ENCODE measurements at regions not wholly inside any gene's neighbourhood (a gene's known extent, or its start where the extent isn't known, plus 50 kb on each side); places are given as distances from the start of the nearest gene placed in this dataset.

DNA sequence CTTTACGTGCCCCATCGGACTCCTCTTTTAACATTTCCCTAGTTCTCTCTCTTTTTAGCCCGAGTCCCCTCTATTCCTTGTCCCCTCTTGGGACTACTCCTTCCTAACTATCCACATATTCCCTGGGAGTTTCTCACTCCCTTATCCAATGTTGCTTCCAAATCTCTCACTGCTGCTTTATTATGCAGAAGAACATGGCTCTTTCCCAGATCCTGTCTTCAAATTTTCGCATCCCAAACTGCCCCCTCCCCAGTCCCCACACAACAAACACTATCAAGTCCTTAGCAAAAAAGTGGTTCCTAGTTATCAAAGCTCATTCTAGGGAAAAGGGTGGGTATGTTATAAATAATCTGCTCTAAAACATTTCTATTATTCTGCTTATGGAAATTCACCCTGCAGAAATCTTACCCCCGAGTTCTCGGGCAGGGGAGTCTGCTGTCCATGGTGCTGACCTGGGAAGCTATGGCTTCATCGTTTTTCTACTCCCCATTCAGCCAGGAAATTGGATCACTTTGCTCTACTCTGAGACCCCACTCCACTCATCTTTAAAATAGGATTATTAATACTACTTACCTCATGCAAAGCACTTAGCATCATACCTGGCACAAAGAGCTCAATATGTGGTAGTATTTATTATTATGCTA, 393.5 kb downstream of the BUD13 start (continued):
- TF ChIP-seq MED1 (CRISPR knock-in tag; IDR thresholded peaks at IDR 0.05), result 0 out of 2 replicates have a peak, but pooled peaks have one; percentile 45
- no peak for TF ChIP-seq ZFP36 (IDR thresholded peaks at IDR 0.05; ENCODE audit: borderline replicate concordance, low read depth, low read length, partially characterized antibody)
- TF ChIP-seq, protein P1, sequence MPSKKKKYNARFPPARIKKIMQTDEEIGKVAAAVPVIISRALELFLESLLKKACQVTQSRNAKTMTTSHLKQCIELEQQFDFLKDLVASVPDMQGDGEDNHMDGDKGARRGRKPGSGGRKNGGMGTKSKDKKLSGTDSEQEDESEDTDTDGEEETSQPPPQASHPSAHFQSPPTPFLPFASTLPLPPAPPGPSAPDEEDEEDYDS (CRISPR knock-in tag; IDR thresholded peaks at IDR 0.05), result no peak; the same call in 1 of the 2 replicates
- no peak for TF ChIP-seq ARNT2 (CRISPR knock-in tag; IDR thresholded peaks at IDR 0.05; ENCODE audit: low read depth)
- TF ChIP-seq DR1 (CRISPR knock-in tag; IDR thresholded peaks at IDR 0.05), result no peak
- TF ChIP-seq DNMT3B (CRISPR knock-in tag; conservative IDR thresholded peaks at IDR 0.05), result peak; percentile 96; the same call in 1 of the 2 replicates
- TF ChIP-seq NFATC3 (CRISPR knock-in tag; IDR thresholded peaks at IDR 0.05), result no peak
- no peak for TF ChIP-seq ZNF790 (CRISPR knock-in tag; IDR thresholded peaks at IDR 0.05; ENCODE audit: borderline replicate concordance)
- no peak for TF ChIP-seq FOXC1 (CRISPR knock-in tag; IDR thresholded peaks at IDR 0.05; ENCODE audit: borderline replicate concordance)
- TF ChIP-seq, protein P2, sequence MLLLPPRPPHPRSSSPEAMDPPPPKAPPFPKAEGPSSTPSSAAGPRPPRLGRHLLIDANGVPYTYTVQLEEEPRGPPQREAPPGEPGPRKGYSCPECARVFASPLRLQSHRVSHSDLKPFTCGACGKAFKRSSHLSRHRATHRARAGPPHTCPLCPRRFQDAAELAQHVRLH (CRISPR knock-in tag; IDR thresholded peaks at IDR 0.05; ENCODE audit: borderline replicate concordance, low read depth), result peak; percentile 80
- no peak for TF ChIP-seq SKI (IDR thresholded peaks at IDR 0.05; ENCODE audit: partially characterized antibody)
- no peak for TF ChIP-seq ZNF260 (CRISPR knock-in tag; IDR thresholded peaks at IDR 0.05; ENCODE audit: borderline replicate concordance, low read depth)
- no peak for TF ChIP-seq PAF1 (CRISPR knock-in tag; IDR thresholded peaks at IDR 0.05)
- TF ChIP-seq ZFP1 (CRISPR knock-in tag; IDR thresholded peaks at IDR 0.05), result no peak
- TF ChIP-seq, protein P3, sequence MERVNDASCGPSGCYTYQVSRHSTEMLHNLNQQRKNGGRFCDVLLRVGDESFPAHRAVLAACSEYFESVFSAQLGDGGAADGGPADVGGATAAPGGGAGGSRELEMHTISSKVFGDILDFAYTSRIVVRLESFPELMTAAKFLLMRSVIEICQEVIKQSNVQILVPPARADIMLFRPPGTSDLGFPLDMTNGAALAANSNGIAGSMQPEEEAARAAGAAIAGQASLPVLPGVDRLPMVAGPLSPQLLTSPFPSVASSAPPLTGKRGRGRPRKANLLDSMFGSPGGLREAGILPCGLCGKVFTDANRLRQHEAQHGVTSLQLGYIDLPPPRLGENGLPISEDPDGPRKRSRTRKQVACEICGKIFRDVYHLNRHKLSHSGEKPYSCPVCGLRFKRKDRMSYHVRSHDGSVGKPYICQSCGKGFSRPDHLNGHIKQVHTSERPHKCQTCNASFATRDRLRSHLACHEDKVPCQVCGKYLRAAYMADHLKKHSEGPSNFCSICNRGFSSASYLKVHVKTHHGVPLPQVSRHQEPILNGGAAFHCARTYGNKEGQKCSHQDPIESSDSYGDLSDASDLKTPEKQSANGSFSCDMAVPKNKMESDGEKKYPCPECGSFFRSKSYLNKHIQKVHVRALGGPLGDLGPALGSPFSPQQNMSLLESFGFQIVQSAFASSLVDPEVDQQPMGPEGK (CRISPR knock-in tag; IDR thresholded peaks at IDR 0.05), result no peak
- TF ChIP-seq RBM22 (optimal IDR thresholded peaks at IDR 0.05; ENCODE audit: low read length), result no peak
- peak; percentile 63; the same call in 1 of the 2 replicates for TF ChIP-seq MTF1 (CRISPR knock-in tag; IDR thresholded peaks at IDR 0.05)
- TF ChIP-seq, protein P4, sequence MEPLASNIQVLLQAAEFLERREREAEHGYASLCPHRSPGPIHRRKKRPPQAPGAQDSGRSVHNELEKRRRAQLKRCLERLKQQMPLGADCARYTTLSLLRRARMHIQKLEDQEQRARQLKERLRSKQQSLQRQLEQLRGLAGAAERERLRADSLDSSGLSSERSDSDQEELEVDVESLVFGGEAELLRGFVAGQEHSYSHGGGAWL (CRISPR knock-in tag; IDR thresholded peaks at IDR 0.05), result 0 out of 2 replicates have a peak, but pooled peaks have one; percentile 29
- no peak for TF ChIP-seq GABPA (IDR thresholded peaks at IDR 0.05; ENCODE audit: low read depth, low read length)
- TF ChIP-seq GABPA (CRISPR knock-in tag; IDR thresholded peaks at IDR 0.05; ENCODE audit: low read depth), result no peak
- TF ChIP-seq ARID2 (CRISPR knock-in tag; IDR thresholded peaks at IDR 0.05; ENCODE audit: borderline replicate concordance), result no peak
- no peak for TF ChIP-seq HNRNPLL (IDR thresholded peaks at IDR 0.05; ENCODE audit: low read depth, low read length, poor library complexity, severe bottlenecking)
- TF ChIP-seq, protein P5, sequence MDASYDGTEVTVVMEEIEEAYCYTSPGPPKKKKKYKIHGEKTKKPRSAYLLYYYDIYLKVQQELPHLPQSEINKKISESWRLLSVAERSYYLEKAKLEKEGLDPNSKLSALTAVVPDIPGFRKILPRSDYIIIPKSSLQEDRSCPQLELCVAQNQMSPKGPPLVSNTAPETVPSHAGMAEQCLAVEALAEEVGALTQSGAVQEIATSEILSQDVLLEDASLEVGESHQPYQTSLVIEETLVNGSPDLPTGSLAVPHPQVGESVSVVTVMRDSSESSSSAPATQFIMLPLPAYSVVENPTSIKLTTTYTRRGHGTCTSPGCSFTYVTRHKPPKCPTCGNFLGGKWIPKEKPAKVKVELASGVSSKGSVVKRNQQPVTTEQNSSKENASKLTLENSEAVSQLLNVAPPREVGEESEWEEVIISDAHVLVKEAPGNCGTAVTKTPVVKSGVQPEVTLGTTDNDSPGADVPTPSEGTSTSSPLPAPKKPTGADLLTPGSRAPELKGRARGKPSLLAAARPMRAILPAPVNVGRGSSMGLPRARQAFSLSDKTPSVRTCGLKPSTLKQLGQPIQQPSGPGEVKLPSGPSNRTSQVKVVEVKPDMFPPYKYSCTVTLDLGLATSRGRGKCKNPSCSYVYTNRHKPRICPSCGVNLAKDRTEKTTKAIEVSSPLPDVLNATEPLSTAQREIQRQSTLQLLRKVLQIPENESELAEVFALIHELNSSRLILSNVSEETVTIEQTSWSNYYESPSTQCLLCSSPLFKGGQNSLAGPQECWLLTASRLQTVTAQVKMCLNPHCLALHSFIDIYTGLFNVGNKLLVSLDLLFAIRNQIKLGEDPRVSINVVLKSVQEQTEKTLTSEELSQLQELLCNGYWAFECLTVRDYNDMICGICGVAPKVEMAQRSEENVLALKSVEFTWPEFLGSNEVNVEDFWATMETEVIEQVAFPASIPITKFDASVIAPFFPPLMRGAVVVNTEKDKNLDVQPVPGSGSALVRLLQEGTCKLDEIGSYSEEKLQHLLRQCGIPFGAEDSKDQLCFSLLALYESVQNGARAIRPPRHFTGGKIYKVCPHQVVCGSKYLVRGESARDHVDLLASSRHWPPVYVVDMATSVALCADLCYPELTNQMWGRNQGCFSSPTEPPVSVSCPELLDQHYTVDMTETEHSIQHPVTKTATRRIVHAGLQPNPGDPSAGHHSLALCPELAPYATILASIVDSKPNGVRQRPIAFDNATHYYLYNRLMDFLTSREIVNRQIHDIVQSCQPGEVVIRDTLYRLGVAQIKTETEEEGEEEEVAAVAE (CRISPR knock-in tag; IDR thresholded peaks at IDR 0.05; ENCODE audit: borderline replicate concordance), result peak; percentile 87
- no peak for TF ChIP-seq PHF5A (CRISPR knock-in tag; IDR thresholded peaks at IDR 0.05; ENCODE audit: low read depth, unreplicated experiment)

Measured in HepG2 (cell line).